NCI-H1436 (cell line): ENCODE measurements at regions not wholly inside any gene's neighbourhood (a gene's known extent, or its start where the extent isn't known, plus 50 kb on each side); places are given as distances from the start of the nearest gene placed in this dataset.

Experiments
- DNase-seq: peaks from one replicate; lab custom pipeline; 2025; lab: John Stamatoyannopoulos, UW

DNA sequence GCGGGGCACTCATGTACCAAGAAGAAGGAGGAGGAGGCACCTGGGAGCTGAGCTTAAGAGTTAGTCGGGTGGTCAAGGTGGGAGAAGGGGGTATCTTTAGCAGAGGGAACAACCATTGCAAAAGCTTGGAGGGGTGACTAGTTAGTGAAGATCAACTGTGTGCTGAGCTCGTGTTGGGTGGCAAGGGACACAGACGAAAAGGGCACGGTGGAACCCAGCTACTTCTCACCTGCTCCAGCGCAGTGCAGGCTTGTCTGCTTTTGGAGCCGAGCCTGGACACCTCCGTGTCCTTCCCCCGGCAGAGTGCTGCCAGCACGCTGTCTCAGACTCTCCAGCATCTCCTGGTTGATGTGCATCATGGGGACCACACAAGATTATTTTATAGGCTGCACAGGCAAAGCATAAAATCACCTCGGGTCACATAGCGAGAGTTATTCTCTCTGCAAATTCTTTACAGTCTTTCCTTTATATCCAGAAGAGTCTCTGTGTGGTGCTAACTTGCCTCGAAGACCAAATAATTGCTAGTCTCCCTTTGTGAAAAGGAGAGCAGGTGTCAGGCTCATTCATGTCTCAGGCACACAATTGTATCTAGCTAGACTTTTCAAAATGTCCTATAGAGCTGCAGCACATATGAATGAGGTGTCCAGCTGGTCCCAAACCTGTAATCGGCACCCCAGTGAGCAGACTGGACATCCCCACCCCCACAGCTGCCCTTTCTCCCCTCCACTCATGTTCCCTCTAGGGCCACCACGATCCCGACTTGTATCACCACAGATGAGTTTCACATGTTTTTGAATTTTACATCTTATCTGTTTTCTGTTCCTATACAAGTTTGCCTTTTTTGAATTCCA is 123.4 kb downstream of the CEBPB start:
- no peak for DNase-seq

DNA sequence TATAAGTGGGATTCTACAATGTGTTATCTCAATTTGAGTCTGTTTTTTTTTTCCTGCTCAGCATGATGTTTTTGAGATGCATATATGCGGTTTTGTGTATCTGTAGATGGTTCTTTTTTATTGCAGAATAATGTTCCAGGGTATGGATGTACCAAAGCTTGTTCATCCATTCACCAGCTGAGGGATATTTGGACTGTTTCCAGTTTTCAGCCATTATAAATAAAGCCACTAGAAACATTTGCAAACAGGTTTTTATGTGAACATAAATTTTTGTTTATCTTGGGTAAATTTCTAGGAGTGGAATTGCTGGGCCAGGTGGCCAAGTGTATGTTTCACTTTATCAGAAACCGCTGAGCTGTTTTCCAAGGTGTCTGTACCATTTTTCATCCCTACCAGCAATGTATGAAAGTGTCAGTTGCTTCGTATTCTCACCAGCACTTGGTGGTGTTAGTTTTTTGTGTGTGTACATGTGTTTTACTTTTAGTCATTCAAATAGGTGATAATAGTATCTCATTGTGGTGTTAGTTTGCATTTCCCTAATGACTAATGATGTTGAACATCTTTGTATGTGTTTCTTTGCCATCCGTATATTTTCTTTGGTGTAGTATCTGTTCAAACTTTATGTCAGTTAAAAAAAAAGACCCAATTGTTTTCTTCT is 124.2 kb downstream of the CEBPB start:
- DNase-seq = no peak

- no peak for DNase-seq
These were observed 125.2 kb downstream of the CEBPB start for GRCh38 chr20:50315586-50316551.

GRCh38 chr20:50317116-50317515 is 126.5 kb downstream of the CEBPB start:
- no peak for DNase-seq

GRCh38 chr20:50317609-50318008 is 127.0 kb downstream of the CEBPB start:
- no peak for DNase-seq

GRCh38 chr20:50318710-50319109 is 128.1 kb downstream of the CEBPB start:
- no peak for DNase-seq

DNA sequence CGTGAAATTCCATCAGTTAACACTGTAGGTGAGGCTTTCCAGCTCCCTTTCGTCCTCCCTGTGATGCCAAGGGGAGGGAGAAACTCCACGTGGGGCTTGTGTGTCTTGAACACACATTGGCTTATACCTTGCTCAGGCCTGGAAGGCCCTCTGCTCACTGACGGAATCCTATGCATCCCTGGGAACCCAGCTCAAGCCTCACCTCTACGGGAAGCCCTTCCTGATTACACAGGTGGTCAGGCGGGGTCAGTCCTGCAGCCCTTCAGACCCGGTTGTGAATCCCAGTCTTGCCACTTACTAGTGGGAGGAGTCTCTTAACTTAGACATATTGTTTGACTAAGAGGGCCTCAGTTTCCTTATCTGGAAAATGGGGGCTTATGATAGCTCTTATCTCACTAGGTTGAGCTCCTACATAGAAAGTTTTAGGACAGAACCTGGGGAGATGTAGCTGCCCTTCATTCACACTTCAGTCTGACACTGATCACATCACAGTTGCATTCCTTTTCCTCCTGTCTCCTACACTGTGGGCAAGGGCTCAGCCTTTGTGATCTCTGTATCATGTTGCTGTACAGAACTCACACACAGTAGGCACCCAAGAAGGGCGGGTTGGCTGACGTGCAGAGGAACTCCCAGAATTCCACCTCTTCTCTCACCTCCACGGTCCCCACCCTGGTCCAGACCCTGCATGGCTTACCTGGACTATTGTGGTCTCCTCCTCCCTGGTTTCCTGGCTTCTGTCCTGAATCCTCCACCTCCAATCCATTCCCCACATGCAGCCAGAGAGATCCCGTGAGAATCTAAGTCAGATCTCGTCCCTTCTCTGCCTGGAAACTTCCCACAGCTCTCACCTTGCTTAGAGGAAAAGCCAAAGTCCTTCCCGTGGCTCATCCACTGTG is 129.6 kb downstream of the CEBPB start:
- DNase-seq = no peak

- no peak for DNase-seq
These were observed 130.5 kb downstream of the CEBPB start for GRCh38 chr20:50320901-50321796.

DNA sequence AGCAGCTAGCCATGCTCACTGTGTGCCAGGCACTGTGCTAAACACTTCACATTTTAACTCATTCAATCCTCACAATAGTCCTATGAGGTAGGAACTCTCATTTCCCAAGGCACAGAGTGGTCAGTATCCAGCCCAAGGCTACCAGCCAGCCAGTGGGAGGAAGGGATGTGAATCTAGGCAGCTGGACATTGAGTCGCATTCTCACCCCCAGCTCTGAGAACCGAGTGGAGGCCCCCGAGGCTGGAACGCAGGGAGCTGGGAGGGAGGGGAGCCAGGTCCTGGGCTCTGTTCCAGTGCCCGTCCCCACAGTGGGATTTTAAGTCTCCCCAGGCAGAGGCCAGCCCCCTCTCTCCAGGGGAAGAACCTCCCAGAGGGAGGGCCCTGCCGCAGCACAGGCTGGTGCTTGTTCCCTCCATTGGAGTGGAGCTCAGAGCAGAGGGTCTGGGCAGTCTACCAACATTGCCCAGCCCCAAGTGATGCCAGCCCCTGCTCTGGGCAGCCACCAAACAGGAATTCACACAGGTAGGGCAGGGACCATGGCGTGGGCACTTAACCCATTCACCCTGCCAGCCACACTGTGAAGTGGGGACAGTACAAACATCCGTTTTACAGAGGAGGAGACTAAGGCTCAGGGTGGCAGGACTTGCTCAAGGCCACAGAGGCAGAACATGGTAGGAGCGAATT is 131.3 kb downstream of the CEBPB start:
- DNase-seq = no peak

DNA sequence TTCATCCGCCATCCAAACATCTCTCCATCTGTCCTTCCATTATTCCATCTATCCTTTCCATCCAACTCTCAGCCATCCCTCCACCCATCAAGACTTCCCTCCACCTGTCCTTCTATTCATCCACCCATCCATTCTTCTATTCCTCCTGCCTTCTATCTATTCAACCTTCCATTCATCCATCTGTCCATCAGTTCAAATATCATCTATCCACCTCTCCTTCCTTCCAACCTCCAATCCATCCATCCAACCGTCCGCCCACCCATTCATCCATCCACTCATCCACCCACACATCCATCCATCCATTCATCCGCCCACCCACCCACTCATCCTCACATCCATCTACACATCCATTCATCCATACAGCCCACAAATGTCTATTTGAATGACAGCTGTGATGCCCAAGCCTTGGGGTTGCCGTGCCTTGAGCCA is 132.1 kb downstream of the CEBPB start:
- DNase-seq = no peak

GRCh38 chr20:50323209-50323608 is 132.6 kb downstream of the CEBPB start:
- DNase-seq = no peak

DNA sequence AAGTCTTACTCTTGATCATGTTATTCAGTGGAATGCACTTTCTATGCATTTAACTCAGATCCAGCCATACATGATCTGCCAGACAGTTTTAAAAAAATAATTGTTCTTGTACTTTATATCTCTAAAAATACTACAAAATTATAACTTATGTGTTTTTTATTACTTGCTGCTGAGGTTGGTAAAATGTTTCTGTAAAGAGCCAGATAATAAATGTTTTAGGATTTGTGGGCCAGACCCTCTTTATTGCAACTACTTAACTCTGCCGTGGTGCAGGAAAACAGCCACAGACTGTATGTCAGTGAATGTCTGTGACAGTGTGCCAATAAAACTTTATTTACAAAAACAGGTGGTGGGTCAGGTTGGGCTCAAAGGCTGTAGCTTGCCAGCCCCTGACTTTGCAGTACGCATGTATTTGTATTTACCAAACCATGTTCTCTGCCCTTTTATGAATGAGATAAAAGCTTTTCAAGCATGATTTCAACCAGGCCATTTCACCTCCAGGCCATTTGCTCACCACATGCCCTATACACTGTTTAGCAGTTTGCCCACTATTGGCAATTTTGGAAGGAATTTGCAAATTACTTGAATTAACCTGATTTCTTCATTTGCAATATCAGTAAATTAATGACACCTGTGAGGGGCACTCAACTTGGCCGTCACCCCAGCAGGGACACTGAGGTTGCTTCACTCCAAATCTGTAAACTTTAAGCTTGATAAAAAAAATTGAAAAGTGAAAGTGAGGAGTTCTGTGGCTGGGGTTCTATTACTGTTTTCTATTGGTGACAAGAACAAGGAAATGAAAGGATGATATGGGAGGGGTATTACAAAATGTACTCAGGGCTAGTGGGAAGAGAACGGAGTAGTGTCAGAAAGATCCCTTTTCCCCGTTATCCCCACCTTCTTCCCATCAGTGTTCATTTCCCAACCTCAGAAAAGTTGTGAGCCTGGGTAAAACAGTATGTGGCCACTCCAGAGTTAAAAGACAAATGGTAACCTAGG is 133.4 kb downstream of the CEBPB start:
- DNase-seq = no peak

GRCh38 chr20:50325215-50325614 is 134.6 kb downstream of the CEBPB start:
- no peak for DNase-seq

DNA sequence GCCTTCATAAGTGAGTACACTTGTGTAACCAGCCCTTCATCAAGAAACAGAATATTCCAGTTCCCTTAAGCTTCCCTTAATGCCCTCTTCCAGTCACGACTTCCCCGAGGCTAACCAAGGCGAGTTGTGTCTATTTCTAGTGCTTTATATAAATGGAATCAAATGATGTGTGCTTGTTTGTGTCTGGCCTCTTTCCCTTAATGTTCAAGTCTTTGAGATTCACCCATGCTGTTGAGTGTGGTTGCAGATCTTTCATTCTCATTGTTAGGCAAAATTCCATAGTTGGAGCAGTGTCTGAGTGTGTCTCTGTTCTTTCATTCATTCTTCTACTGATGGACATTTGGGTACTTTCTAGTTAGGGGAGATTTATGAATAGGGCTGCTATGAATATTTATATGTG is 135.0 kb downstream of the CEBPB start:
- no peak for DNase-seq

- DNase-seq = no peak
These were observed 137.0 kb downstream of the CEBPB start for GRCh38 chr20:50327666-50328065.

GRCh38 chr20:50328222-50328979 is 137.8 kb downstream of the CEBPB start:
- DNase-seq = no peak
